Mucosa of descending colon (tissue), 3 donors: ENCODE measurements at regions not wholly inside any gene's neighbourhood (a gene's known extent, or its start where the extent isn't known, plus 50 kb on each side); places are given as distances from the start of the nearest gene placed in this dataset.

Source experiments
- ATAC-seq: fragments of 200-7000 bp; cut with Tn5 transposase; one replicate; pipeline ENCODE4 v1.9.1; 2020; ENCODE audit warnings: mild to moderate bottlenecking, moderate library complexity
- DNase-seq, 3 donors: peaks; one replicate each; pipeline ENCODE4 v3.0.0-alpha.2; 2020
- H3K36me3 ChIP-seq: fragments of 200-600 bp; one replicate; pipeline ENCODE4 v1.8.0; 2021; ENCODE audit warnings: low read depth, mild to moderate bottlenecking
- H3K4me1 ChIP-seq: fragments of 200-600 bp; one replicate; pipeline ENCODE4 v1.8.0; 2021; ENCODE audit warnings: low read depth, mild to moderate bottlenecking
- H3K4me3 ChIP-seq: fragments of 200-600 bp; one replicate; pipeline ENCODE4 v1.8.0; 2021; ENCODE audit warnings: mild to moderate bottlenecking
- H3K9me3 ChIP-seq: fragments of 200-600 bp; one replicate; pipeline ENCODE4 v1.8.0; 2021; ENCODE audit warnings: mild to moderate bottlenecking
- intact Hi-C, 2 donors: fragments of 100-400 bp; cut with DNase I in 1 of 2; cut with micrococcal nuclease in 1 of 2; formaldehyde crosslinking; loops; one replicate each; pipeline versions ENCODE4 v1.11.0 to v1.11.1; 2022; cut with DNase I, micrococcal nuclease
- TF ChIP-seq, protein P1 (sequence below): fragments of 200-600 bp; IDR thresholded peaks from one replicate; pipeline ENCODE4 v1.8.0; 2022; ENCODE audit warnings: antibody characterized with exemption, mild to moderate bottlenecking
- donor health status: DM: no; HTN: no; CAD: no; lungs with moderate emphysema.
- donor health status: DM: no; HTN: no; CAD: no.
- donor health status: DM: no; HTN: yes; CAD: no.

DNA sequence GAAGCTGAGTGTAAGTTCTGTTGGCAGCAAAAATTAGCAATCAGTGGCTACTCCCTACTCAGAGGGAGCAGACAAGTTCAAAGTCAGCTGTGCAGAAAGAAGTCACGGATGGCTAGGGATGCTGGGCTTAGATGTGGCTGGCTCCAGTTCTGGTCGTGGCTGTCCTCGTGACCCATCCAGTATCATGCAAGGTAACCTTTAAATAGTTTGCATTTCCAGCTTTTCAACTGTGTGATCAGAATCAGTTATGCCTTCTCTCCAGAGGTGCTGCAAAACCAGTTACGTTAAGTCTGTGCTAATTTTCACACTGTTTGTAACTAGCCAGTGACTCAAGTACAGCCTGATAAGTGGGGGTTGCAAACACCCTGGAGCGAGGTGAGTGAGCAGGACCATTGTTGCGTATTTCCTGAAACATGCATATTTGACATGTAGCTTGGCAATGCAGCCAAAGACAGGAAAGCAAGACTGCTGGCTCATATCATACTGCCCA, 302.4 kb downstream of the ATPSCKMT start:
- Histone ChIP-seq H3K36me3 (no peaks in the 10 kb centered on the region), H3K4me1 (no peaks in the 10 kb centered on the region), H3K9me3 (no peaks in the 10 kb centered on the region), H3K4me3 (no peak overlapping the region)
- intact Hi-C loops, result no loop called here
- no peak for DNase-seq
- TF ChIP-seq, protein P1, sequence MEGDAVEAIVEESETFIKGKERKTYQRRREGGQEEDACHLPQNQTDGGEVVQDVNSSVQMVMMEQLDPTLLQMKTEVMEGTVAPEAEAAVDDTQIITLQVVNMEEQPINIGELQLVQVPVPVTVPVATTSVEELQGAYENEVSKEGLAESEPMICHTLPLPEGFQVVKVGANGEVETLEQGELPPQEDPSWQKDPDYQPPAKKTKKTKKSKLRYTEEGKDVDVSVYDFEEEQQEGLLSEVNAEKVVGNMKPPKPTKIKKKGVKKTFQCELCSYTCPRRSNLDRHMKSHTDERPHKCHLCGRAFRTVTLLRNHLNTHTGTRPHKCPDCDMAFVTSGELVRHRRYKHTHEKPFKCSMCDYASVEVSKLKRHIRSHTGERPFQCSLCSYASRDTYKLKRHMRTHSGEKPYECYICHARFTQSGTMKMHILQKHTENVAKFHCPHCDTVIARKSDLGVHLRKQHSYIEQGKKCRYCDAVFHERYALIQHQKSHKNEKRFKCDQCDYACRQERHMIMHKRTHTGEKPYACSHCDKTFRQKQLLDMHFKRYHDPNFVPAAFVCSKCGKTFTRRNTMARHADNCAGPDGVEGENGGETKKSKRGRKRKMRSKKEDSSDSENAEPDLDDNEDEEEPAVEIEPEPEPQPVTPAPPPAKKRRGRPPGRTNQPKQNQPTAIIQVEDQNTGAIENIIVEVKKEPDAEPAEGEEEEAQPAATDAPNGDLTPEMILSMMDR, result no peak
- no peak for ATAC-seq

DNA sequence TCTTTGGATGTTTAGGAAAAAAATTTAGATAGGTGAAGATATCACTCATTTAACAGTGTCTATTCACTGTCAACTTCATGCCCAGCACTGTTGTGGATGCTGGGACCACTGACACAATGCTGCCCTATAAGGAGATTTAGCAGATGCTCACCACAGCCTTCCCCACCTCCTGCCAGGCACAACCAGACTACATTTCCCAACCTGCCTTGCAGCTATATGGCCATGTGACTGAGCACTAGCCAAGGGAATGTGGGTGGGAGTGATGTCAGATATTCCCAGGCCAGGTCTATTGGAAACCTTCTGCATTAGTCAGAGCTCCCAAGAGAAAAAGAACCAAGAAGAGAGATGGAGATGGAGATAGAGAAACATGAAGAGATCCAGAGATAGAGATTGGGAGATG, 302.6 kb upstream of the TAS2R1 start:
- H3K4me3 ChIP-seq, result no peak overlapping the region
- ATAC-seq, result no peak
- intact Hi-C loops, result no loop called here
- TF ChIP-seq, protein P1, result no peak
- no peaks in the 10 kb centered on the region for H3K9me3 ChIP-seq
- H3K4me1 ChIP-seq, result no peaks in the 10 kb centered on the region
- no peak for DNase-seq
- H3K36me3 ChIP-seq, result no peaks in the 10 kb centered on the region

DNA sequence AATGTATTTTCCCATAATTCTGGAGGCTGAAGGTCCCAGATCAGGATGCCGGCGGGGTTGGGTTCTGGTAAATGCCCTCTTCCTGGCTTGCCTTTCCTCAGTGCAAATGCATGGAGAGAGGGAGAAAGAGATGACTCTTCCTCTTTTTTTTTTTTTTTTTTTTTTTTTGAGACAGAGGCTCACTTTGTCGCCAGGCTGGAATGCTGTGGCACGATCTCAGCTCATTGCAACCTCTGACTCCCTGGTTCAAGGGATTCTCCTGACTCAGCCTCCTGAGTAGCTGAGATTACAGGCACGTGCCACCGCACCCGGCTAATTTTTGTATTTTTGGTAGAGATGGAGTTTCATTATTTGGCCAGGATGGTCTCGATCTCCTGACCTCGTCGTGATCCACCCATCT, 300.0 kb upstream of the TAS2R1 start:
- no peaks in the 10 kb centered on the region for H3K4me1 ChIP-seq
- DNase-seq (no peak), ATAC-seq (no peak)
- no peak overlapping the region for H3K4me3 ChIP-seq
- no peaks in the 10 kb centered on the region for H3K9me3 ChIP-seq
- intact Hi-C loops, result no loop called here
- no peaks in the 10 kb centered on the region for H3K36me3 ChIP-seq
- TF ChIP-seq, protein P1, result no peak

DNA sequence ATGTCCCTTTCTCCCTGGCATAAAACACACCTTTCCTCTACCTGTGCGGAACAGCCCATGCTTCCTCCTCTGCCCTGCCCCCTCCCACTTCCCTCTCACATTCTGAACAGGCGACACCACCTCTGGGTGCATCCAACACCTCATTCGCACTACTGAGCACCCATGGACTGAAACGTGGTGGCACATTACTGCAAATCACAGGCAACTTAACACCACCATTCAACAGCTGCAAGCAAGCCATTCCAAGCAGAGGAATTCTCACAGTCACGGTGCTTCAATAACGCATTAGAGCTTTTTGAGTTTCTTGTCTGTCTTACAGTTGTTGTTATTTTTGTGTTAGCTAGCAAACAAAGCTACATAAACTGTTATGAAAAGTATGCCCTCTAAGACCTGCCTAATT, 298.2 kb upstream of the TAS2R1 start:
- TF ChIP-seq, protein P1, result no peak
- ATAC-seq (no peak), DNase-seq (no peak)
- intact Hi-C loops, result no loop called here
- Histone ChIP-seq H3K9me3 (peaks cover 2% of the 10 kb centered on the region), H3K4me1 (no peaks in the 10 kb centered on the region), H3K36me3 (no peaks in the 10 kb centered on the region), H3K4me3 (no peak overlapping the region)

- no peak for DNase-seq
- no peak overlapping the region for H3K4me3 ChIP-seq
- ATAC-seq, result no peak
- intact Hi-C loops, result no loop called here
- TF ChIP-seq, protein P1, result no peak
- H3K36me3 ChIP-seq, result no peaks in the 10 kb centered on the region
- H3K4me1 ChIP-seq, result no peaks in the 10 kb centered on the region
- H3K9me3 ChIP-seq, result peaks cover 9% of the 10 kb centered on the region
Measured at GRCh38 chr5:9927521-9927997, 297.4 kb upstream of the TAS2R1 start.

DNA sequence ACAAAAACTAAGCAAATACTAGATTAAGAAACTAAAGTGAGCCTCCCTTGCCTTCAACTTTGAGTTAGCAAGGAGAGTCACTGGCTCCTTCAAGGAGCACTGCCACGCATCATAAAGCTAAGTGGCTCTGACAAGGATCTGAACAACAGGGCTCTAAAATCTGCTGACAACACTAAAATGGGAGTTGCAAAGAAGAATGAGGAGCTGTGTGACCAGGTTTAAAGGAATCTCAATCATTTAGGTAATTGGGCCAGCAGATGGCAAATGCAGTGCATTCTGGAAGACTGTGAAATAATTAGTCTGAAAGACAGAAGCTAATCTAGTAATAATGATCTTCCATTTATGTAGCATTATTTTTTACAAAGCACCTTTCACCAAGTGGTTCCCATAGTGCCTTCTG, 297.0 kb upstream of the TAS2R1 start:
- TF ChIP-seq, protein P1, result no peak
- peaks cover 9% of the 10 kb centered on the region for H3K9me3 ChIP-seq
- no peaks in the 10 kb centered on the region for H3K36me3 ChIP-seq
- ATAC-seq (no peak), DNase-seq (no peak)
- no peaks in the 10 kb centered on the region for H3K4me1 ChIP-seq
- intact Hi-C loops, result no loop called here
- H3K4me3 ChIP-seq, result no peak overlapping the region
